ENCODE measurements at regions not wholly inside any gene's neighbourhood (a gene's known extent, or its start where the extent isn't known, plus 50 kb on each side); places are given as distances from the start of the nearest gene placed in this dataset.

DNA sequence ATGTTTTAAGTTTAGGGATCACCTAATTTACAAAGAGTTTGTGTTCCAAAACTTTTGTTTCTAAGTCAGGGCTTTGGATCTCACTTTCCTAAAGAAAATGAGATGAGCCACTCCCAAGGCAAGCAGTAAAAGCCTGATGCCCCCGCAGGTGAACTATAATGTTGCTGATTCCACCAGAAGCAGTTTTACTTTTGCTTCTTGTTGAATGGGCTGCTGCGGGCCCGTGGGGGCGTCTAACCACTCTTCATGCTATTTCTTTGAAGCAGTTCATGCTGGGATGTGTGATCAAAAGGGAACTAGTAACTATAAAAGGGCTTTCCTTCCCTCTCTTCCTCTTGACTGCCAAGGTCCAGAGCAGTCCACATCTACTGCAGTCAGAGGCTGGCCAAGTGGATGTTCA, 118.7 kb upstream of the NEBL start:
- TF ChIP-seq, protein P1, sequence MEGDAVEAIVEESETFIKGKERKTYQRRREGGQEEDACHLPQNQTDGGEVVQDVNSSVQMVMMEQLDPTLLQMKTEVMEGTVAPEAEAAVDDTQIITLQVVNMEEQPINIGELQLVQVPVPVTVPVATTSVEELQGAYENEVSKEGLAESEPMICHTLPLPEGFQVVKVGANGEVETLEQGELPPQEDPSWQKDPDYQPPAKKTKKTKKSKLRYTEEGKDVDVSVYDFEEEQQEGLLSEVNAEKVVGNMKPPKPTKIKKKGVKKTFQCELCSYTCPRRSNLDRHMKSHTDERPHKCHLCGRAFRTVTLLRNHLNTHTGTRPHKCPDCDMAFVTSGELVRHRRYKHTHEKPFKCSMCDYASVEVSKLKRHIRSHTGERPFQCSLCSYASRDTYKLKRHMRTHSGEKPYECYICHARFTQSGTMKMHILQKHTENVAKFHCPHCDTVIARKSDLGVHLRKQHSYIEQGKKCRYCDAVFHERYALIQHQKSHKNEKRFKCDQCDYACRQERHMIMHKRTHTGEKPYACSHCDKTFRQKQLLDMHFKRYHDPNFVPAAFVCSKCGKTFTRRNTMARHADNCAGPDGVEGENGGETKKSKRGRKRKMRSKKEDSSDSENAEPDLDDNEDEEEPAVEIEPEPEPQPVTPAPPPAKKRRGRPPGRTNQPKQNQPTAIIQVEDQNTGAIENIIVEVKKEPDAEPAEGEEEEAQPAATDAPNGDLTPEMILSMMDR (IDR thresholded peaks at IDR 0.05; ENCODE audit: low read depth, low read length), result no peak
- TF ChIP-seq EZH2phosphoT487 (IDR thresholded peaks at IDR 0.05; ENCODE audit: low read depth), result no peak

All from OCI-LY3 (cell line).